Loucy (cell line): ENCODE measurements at regions not wholly inside any gene's neighbourhood (a gene's known extent, or its start where the extent isn't known, plus 50 kb on each side); places are given as distances from the start of the nearest gene placed in this dataset.

Experiments used
- H2AFZ ChIP-seq: fragments of 200-600 bp; sonication (generic); 2 replicates; pipeline ENCODE4 v1.6.0; 2016; ENCODE audit warnings: antibody characterized with exemption, mild to moderate bottlenecking, low read length, moderate library complexity
- H3F3A ChIP-seq: fragments of 200-600 bp; 2 replicates; pipeline ENCODE4 v1.6.0; 2016; ENCODE audit warnings: antibody characterized with exemption, low read depth, mild to moderate bottlenecking
- H3K27me3 ChIP-seq: fragments of 200-600 bp; sonication (generic); 2 replicates; pipeline ENCODE4 v1.6.1; 2014; ENCODE audit warnings: low read length, mild to moderate bottlenecking; ENCODE audit not compliant: insufficient read depth, poor library complexity, severe bottlenecking
- H3K36me3 ChIP-seq: fragments of 200-600 bp; sonication (generic); 2 replicates; pipeline ENCODE4 v1.6.1; 2016; ENCODE audit warnings: low read length; ENCODE audit not compliant: insufficient read depth
- H3K4me1 ChIP-seq: fragments of 200-600 bp; sonication (generic); 2 replicates; pipeline ENCODE4 v1.5.1; 2014; ENCODE audit warnings: low read length, mild to moderate bottlenecking; ENCODE audit not compliant: insufficient read depth, poor library complexity, severe bottlenecking
- H3K4me2 ChIP-seq: fragments of 200-600 bp; sonication (generic); 2 replicates; pipeline ENCODE4 v1.6.0; 2014; ENCODE audit warnings: antibody characterized with exemption, low read length, low read depth, mild to moderate bottlenecking; ENCODE audit not compliant: poor library complexity, severe bottlenecking
- H3K4me3 ChIP-seq: fragments of 200-600 bp; sonication (generic); 2 replicates; pipeline ENCODE4 v1.5.1; 2014; ENCODE audit warnings: low read length, mild to moderate bottlenecking, mixed read lengths; ENCODE audit not compliant: poor library complexity, severe bottlenecking
- H3K79me2 ChIP-seq: fragments of 200-600 bp; sonication (generic); 2 replicates; pipeline ENCODE4 v1.6.1; 2014; ENCODE audit warnings: low read length; ENCODE audit not compliant: insufficient read depth
- H3K9ac ChIP-seq: fragments of 200-600 bp; sonication (generic); 2 replicates; pipeline ENCODE4 v1.6.0; 2014; ENCODE audit warnings: mild to moderate bottlenecking, low read depth, low read length, moderate library complexity; ENCODE audit not compliant: poor library complexity, severe bottlenecking
- H3K9me2 ChIP-seq: fragments of 200-600 bp; sonication (generic); replicated peaks from 2 replicates; pipeline ENCODE4 v1.6.1; 2016; ENCODE audit warnings: low read depth, low read length, mixed read lengths
- H3K9me3 ChIP-seq: fragments of 200-600 bp; sonication (generic); 2 replicates; pipeline ENCODE4 v1.6.1; 2014; ENCODE audit warnings: mild to moderate bottlenecking, antibody characterized with exemption, low read length, low read depth; ENCODE audit not compliant: insufficient read depth
- H4K20me1 ChIP-seq: fragments of 200-600 bp; sonication (generic); 2 replicates; pipeline ENCODE4 v1.6.0; 2014; ENCODE audit warnings: antibody characterized with exemption, low read length, mild to moderate bottlenecking; ENCODE audit not compliant: insufficient read depth, poor library complexity, severe bottlenecking
- CTCF ChIP-seq: fragments of 200-600 bp; sonication (generic); conservative IDR thresholded peaks from 2 replicates; pipeline ENCODE4 v1.5.1; 2014; ENCODE audit warnings: mild to moderate bottlenecking, antibody characterized with exemption, low read length
- EZH2phosphoT487 ChIP-seq: fragments of 200-600 bp; IDR thresholded peaks from 2 replicates; pipeline ENCODE4 v1.6.1; 2018; ENCODE audit warnings: antibody characterized with exemption, mild to moderate bottlenecking, moderate library complexity, borderline replicate concordance

GRCh38 chr16:6112700-6113099, 1015.1 kb upstream of the EEF2KMT start:
- no peak for TF ChIP-seq EZH2phosphoT487
- no peak for TF ChIP-seq CTCF
- Histone ChIP-seq H3K9me3 (no peaks in the 10 kb centered on the region), H4K20me1 (no peaks in the 10 kb centered on the region), H3K27me3 (no peaks in the 10 kb centered on the region), H3K9ac (no peak overlapping the region), H3K4me2 (no peak overlapping the region), H2AFZ (no peak overlapping the region), H3K36me3 (no peaks in the 10 kb centered on the region), H3K9me2 (no peaks in the 10 kb centered on the region), H3F3A (no peaks in the 10 kb centered on the region), H3K79me2 (no peaks in the 10 kb centered on the region), H3K4me3 (no peak overlapping the region), H3K4me1 (no peaks in the 10 kb centered on the region)

- Histone ChIP-seq H3K9ac (no peak overlapping the region), H2AFZ (no peak overlapping the region), H3K79me2 (no peaks in the 10 kb centered on the region), H3F3A (no peaks in the 10 kb centered on the region), H3K27me3 (no peaks in the 10 kb centered on the region), H3K9me3 (no peaks in the 10 kb centered on the region), H3K4me2 (no peak overlapping the region), H3K36me3 (no peaks in the 10 kb centered on the region), H3K4me1 (no peaks in the 10 kb centered on the region), H4K20me1 (no peaks in the 10 kb centered on the region), H3K9me2 (no peaks in the 10 kb centered on the region), H3K4me3 (no peak overlapping the region)
- TF ChIP-seq CTCF: no peak
- TF ChIP-seq EZH2phosphoT487: no peak
Observed at GRCh38 chr16:6111390-6111789, 1013.8 kb upstream of the EEF2KMT start.

- Histone ChIP-seq H3F3A (no peaks in the 10 kb centered on the region), H3K36me3 (no peaks in the 10 kb centered on the region), H3K27me3 (no peaks in the 10 kb centered on the region), H3K4me1 (no peaks in the 10 kb centered on the region), H3K4me3 (no peak overlapping the region), H3K79me2 (no peaks in the 10 kb centered on the region), H2AFZ (no peak overlapping the region), H4K20me1 (no peaks in the 10 kb centered on the region), H3K9me2 (no peaks in the 10 kb centered on the region), H3K4me2 (no peak overlapping the region), H3K9ac (no peak overlapping the region), H3K9me3 (no peaks in the 10 kb centered on the region)
- TF ChIP-seq EZH2phosphoT487: no peak
- no peak for TF ChIP-seq CTCF
Observed at GRCh38 chr16:6110346-6110745, 1012.8 kb upstream of the EEF2KMT start.
